ENCODE measurements at regions not wholly inside any gene's neighbourhood (a gene's known extent, or its start where the extent isn't known, plus 50 kb on each side); places are given as distances from the start of the nearest gene placed in this dataset.

DNA sequence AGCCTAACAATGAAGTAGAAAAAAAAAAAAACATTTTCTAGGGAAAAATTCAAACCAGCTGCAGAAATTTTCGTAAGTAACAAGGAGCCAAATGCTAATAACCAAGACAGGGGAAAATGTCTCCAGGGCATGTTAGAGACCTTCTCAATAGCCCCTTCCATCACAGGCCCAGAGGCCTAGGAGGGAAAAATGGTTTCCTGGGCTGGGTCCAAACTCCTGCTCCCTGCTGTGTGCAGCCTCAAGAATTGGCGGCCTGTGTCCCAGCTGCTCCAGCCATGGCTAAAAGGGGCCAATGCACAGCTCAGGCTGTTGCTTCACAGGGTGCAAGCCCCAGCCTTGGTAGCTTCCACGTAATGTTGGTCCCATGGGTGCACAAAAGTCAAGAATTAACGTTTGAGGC is 266.2 kb downstream of the ZEB2 start:
- DNase-seq, result no peak
- ATAC-seq (ENCODE audit: poor library complexity), result no peak
- intact Hi-C loops (cut with DNase I), result no loop called here

DNA sequence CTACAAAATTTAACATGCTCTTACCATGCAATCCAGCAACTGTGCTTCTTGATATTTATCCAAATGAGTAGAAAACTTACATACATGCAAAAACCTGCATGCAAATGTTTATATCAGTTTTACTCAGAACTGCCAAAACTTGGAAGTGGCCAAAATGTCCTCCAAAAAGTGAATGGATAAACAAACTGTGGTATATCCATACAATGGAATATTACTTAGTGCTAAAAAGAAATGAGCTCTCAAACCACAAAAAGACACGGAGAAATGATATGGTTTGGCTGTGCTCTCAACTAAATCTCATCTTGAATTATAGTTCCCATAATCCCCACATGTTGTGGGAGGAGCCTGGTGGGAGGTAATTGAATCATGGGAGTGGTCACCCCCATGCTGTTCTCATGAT is 267.2 kb downstream of the ZEB2 start:
- no peak for ATAC-seq (ENCODE audit: poor library complexity)
- no peak for DNase-seq
- intact Hi-C loops (cut with DNase I), result no loop called here

DNA sequence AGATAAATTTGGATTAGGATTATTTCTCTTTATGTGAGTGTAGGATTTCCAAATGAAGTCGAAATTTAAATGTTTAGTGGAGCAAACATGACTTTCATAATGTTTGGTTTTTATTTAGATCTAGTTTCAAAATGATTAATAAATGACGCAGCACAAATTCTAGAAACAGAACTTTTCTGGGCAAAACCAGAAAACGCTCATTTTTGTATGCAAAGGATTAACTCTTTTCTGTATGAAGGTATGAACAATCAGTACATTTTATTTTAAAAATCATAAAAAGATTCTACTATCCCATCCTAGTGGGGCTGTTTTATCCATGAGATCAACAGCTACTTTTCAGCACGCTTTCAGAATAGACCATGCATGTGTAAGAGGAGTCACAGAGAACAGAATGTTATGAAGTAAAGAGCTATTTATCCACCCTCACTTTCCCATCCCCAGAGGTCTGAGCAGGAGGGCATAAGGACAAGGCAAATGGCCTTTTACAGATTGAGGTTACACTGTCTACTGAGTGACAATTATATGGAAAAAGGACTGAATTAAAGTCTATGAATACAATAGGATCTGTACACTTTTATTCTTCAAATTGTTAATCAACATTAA is 270.8 kb downstream of the ZEB2 start:
- no peak for DNase-seq
- ATAC-seq (ENCODE audit: poor library complexity), result peak; percentile 25
- intact Hi-C loops (cut with DNase I), result no loop called here

DNA sequence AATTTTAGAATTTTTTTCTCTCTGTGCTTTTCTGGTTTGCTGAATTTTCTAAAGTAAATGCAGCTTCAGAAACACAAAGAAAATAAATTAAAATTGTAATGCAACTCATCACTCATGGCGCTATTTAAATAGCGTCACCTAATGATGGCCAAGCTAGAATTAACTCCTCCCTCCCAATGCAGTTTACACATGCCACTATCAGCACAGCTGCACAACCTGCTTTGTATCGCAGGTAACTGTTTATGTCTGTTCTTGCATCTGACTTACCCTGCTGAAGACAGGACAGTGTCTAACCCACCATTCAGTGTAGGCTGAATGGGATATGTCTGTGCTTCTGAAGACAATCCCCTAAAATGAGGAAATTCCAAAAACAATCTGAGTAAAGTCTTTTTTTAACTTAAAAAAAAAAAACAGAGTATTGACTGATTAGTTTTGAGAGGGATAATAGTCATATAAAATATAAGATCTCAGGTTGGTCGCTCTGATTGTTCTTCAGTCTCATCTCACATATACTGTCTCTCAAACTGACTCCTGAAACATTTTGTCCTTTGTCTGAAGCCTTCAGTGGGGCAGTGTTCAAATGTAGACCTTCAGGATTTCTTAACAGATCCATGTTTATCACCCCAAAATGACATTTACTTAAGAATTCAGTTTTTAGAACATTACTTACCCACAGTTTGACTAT is 271.4 kb downstream of the ZEB2 start:
- DNase-seq, result no peak
- intact Hi-C loops (cut with DNase I), result no loop called here
- ATAC-seq (ENCODE audit: poor library complexity), result no peak

DNA sequence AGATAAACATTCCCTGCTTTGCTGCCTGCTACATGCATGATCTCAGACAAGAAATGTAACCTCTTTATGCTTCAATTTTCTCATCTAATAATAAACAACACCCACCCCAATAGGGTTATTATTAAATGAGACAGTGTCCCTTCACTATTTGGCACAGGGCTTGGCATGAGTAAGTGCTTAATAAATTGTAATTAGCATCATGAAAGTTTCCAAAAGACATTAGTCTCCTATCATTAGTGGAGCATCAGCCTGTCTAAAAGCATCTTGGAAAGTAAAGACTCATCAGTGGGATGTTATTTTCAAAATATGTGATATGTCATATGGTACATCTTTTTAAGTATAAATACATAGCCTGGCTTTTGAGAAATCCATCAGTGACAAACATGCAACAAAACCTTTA is 275.0 kb downstream of the ZEB2 start:
- DNase-seq, result no peak
- intact Hi-C loops (cut with DNase I), result no loop called here
- no peak for ATAC-seq (ENCODE audit: poor library complexity)

DNA sequence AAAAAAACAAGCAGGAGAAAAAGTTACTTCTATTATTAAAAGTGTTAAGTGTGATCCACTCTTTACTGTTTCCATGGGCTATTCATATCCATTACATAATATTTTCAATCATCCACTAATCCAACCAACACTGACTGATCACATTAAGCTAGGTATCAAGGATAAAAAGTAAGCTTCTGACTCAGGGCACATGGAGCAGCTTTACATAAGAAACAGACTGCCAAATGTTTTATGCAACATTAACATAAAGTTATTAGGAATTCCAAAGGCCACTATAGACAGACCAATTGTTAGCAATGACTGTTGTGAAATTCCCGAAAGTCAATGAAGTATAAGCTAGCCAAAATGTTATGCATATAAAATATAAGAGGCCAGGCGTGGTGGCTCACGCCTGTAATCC is 277.6 kb downstream of the ZEB2 start:
- intact Hi-C loops (cut with DNase I), result no loop called here
- no peak for DNase-seq
- ATAC-seq (ENCODE audit: poor library complexity), result no peak

DNA sequence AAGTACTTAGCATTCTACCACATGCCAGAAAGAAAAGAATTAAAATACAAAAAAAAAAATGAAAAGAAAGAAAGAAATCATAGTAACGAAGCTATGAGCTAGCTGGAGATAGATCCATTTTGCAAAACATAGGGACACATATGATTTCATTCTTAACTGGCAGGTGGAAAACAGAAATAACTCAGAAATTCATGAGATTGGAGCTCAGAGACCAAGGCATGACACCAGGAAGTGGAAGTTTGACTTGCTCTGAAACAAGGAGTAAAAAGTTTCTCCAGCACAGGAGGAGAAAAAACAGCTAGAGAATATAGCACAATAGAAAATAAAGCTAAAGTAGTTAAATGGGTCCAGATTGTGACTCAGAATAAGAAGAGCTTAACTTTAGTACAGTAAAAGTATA is 278.1 kb downstream of the ZEB2 start:
- no peak for ATAC-seq (ENCODE audit: poor library complexity)
- intact Hi-C loops (cut with DNase I), result no loop called here
- no peak for DNase-seq

DNA sequence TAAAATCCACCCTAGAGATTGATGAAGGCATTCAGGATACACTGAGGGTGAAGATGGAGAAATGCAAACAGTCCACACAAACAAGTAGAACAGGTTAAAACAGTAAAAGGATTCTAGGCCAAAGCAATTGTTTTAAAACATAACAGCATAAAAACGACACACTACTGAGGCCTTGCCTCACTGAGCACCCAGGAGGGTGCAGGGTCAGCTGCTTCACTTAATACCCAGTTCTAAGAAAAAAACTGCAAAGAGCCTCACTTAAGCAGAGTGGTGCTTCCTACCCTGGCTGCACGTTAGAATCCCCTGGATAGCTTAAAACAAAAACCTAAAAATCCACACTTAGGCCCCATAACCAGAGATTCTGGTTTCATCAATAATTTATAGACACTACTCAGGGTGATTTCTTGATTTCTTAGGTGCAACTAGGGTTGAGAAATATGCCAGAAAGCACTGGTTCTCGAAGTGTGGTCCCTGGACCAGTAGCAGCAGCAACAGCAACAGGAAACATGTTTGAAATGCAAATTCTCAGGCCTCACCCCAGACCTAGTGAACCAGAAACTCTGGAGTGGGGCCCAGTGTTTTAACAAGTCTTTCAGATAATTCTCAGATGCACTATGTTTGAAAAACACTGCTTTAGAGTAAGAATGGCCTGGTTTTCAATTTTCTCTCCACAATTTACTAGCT is 279.1 kb downstream of the ZEB2 start:
- DNase-seq (no peak), ATAC-seq (ENCODE audit: poor library complexity) (no peak)
- intact Hi-C loops (cut with DNase I), result no loop called here

DNA sequence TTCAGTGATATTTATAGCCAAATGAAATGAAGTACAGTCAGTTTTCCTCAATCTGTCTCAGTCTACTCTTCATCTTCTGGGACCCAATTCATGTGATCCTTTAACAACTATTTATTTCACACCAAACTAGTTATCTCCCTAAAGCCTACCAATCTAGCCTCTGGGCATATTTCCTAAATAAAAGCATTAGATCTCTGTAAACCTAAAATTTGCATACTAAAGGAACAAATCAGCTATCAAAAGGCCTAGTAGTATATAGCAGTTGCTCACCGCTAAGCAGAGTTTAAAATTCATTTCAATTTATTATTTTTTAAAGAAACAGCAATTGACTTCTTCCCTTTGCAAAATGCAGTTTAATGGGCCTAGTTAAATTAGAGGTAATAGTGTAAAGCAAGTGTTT is 280.2 kb downstream of the ZEB2 start:
- DNase-seq (no peak), ATAC-seq (ENCODE audit: poor library complexity) (no peak)
- intact Hi-C loops (cut with DNase I), result no loop called here

DNA sequence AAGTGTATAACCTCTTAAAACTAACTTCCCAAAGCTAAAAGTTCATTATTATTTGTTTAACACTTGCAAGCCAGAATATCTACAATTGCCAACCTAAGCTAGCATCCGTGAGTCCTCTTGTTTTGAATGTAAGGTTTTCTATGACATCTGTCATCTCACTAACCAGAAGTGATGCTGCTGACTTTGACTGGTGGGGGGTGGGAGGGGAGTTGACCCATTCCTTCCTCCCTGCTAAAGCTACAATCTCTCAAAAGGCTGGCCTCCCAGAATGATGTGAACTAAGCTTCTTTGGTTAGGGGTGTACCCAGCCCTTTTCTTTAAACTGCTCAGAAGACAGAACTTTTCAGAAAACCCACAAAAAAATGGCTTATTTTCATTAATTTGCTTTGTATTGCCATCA is 280.6 kb downstream of the ZEB2 start:
- no peak for DNase-seq
- intact Hi-C loops (cut with DNase I), result no loop called here
- ATAC-seq (ENCODE audit: poor library complexity), result no peak

DNA sequence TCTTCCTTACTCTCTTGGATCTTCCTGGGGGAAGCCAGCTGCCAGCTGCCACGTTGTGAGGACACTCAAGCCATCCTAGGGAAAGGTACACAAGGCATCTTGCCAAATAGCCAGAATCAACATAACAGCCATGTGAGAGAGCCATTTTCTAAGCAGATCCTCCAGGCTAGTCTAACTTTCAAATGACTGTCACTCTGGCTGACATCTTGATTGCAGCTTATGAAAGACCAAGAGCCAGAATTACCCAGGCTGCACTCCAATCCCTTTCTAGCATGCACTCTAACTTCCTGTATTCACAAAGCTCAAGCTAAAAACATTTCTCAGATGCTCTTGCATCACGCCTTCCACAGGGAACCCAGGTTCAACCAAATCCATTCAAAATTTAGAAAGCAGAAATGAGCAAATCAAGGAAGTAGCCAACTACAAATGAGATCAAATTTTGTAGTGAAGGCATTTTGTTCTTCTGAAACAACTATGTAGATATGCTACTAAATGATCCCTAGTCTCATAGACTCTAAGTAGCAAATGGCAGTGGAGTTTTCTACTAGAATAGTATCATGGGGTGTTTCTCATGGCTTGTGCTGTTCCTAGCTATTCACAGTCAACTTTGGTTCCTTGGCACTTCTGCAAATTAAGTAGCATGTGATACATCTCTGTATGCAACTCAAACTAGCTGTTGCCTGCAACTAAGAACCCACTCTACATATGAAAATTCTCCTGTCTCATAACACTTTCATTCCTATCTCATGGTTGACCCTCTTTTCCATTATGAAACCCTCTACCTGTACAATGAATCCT is 281.9 kb downstream of the ZEB2 start:
- intact Hi-C loops (cut with DNase I), result no loop called here
- DNase-seq, result no peak
- ATAC-seq (ENCODE audit: poor library complexity), result peak; percentile 64

DNA sequence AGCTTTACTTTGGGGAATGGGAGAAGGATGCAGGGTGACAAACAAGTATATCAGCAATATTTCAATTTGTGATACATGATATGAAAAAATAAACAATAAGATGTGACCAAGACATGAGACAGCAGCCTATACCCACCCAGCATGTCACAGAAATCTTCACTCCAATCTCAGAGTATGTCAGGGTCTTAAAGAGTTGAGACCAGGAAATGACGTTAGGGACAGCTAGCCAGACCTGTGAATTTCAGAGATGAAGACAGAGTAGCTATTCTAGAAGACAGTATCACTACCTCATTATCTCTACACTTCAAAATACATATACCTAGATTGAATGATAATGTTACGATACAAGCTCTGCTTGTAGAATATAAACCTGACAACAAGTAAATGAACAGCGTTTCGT is 282.8 kb downstream of the ZEB2 start:
- DNase-seq (no peak), ATAC-seq (ENCODE audit: poor library complexity) (no peak)
- intact Hi-C loops (cut with DNase I), result no loop called here

DNA sequence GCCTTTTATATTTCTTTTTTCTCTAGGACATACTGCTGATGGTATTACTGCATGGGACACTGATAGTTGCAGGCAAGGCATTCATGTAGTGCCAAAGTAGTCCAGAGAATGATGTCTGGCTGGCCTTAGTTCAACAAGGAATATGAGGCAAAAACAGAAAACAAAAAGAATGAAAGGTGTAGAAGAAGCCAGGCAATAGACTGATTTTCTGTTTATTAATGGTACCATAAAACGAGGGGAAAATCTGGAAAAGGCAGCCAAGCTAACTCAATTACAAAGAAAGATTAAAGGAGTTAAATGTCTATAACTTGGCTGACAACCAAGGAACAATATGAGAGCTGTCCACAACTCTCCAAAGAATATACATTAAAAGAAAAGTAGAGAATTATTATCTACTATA is 284.9 kb downstream of the ZEB2 start:
- intact Hi-C loops (cut with DNase I), result no loop called here
- DNase-seq (no peak), ATAC-seq (ENCODE audit: poor library complexity) (no peak)

DNA sequence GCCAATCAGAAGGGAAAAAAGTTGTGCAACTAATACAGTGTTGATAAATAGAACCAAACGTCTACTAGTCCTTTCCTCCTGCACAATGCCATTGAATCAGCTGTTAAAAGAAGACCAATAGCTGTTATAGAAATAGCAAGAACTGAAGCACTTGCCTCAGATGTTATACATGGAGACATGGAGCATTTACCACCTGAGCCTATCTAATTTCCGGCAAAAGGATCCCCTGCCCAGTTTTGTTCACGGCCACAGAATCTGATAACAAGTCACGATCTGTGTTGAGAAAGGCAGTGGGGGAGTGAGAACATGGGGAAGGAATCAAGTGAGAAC is 285.4 kb downstream of the ZEB2 start:
- DNase-seq, result no peak
- no peak for ATAC-seq (ENCODE audit: poor library complexity)
- intact Hi-C loops (cut with DNase I), result no loop called here

DNA sequence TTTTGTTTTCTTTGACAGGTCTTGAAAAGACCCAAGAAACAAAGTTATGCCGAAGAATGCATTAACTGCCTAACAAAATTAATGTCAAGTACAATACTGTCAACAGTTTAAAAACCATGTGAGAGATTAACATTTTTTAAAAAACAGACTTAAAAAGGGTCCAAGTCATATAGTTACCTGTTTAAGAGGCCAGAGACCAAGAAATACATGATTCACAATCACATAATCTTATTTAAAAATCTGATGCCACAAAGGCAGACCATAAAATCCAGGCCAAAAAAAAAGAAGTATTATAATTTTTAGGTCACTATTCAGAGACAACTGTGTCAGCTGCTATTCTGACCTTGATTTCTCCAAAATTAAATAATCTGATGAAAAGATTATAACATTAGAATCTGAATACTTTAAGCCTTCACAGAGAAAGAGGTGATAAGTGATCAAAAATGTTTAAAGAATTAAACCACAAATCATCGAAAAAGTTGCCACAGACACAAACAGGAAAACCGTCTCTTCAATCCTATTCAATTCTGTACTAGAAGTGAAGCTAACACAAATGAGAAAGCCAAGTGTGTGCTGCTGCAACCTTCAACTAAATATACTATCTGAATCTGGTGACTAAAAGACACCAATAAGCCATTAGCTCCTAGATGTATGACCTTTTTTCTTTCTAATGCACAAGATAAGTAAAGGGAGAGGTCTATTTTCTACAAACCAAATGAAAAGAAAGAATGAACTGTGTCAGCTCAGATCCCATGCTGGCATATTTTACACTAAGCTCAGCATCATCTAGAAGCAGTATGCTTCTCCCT is 286.0 kb downstream of the ZEB2 start:
- ATAC-seq (ENCODE audit: poor library complexity), result no peak
- no peak for DNase-seq
- intact Hi-C loops (cut with DNase I), result no loop called here

DNA sequence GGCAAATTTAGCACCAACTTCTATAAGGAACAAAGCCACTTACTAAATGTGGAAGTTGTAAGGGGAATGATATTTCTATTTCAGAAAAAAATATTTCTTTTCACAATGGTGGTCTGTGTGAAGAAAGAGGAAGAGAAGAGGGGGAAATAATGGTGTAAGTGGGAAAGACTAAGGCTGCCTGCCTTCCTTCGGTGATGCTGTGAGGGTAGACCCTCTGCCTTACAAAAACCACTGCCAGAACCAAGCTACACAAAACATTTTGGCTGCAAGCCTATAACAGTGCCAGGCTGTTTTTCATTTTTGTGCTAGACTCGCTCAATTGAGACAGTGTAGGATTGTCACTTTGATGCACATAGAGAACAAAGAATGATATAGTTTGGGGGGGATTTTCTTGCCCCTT is 286.6 kb downstream of the ZEB2 start:
- ATAC-seq (ENCODE audit: poor library complexity) (no peak), DNase-seq (no peak)

DNA sequence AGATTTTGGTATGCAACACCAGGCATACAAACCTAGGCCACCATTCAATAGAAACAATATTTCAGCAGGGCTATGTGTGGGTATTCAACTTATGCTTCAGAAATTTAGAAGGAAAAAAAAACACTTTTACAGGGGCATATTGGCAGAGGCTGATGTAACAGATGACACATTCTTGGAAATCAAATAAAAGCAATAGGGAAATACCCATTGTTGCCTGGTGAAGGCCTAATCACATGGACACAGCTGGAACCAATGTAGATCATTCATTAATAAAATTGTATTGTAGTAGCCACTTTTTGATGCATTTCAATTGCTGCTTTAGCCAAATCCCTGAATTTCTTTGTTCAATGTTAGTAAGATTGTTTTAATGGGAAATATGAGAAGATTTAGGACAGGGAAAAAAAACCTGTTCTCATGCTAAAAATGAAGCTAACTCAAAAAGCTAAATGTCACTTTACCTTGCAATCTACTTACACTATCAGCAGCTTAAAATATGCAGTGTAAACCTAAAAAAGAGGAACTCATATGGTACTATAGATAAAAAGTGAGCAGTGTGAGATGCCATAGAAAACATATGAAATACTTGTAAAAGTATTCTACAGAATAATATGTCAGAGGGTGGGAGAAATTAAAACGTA is 289.4 kb downstream of the ZEB2 start:
- DNase-seq (no peak), ATAC-seq (ENCODE audit: poor library complexity) (no peak)
- intact Hi-C loops (cut with DNase I), result no loop called here

More for the DNA sequence above, 286.6 kb downstream of the ZEB2 start:
- intact Hi-C loops (cut with DNase I), result no loop called here

DNA sequence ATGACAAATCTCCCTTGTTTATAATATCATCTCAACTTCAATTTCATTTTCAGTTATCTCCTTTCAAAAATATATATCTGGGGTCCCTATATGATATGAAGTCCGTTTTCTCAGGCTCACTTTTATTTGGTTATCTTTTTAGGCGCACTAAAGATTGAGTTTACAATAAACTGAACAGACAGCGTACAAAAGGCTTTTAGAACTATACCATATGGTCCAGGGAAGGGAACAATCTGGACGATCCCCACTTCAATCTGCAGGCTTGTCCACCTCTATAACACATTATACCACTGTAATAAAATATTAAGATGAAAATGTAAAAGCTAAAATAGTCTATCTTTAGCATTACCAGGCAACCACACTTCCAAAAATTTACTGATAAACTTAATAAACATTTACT is 289.9 kb downstream of the ZEB2 start:
- DNase-seq (no peak), ATAC-seq (ENCODE audit: poor library complexity) (no peak)
- intact Hi-C loops (cut with DNase I), result no loop called here

DNA sequence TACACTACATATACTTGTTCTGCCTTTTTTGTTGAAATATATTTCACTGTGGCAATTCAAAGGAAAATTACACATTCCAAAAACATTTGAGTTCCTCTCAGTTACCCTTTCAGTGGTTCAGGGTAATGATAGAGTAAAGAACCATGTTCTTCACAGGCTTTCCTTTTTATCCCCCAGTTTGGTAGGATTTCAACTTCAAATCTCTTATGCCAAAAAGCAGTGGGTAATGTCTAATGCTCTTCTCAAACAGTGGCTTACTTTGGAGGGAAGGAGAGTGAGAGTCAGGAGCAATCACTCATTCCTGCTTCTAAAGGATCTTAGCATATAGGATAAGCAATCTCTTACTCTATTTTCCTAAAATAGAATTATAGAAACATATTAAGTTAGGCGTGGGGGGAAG is 290.6 kb downstream of the ZEB2 start:
- ATAC-seq (ENCODE audit: poor library complexity) (no peak), DNase-seq (no peak)
- intact Hi-C loops (cut with DNase I), result no loop called here
